22Rv1 (cell line): ENCODE measurements at regions not wholly inside any gene's neighbourhood (a gene's known extent, or its start where the extent isn't known, plus 50 kb on each side); places are given as distances from the start of the nearest gene placed in this dataset.

Source experiments
- CTCF ChIP-seq: fragments of 450-650 bp; IDR thresholded peaks from 2 replicates; pipeline ENCODE4 v1.5.1; 2017; ENCODE audit warnings: mild to moderate bottlenecking
- ZFX ChIP-seq: fragments of 450-650 bp; IDR thresholded peaks from 2 replicates; pipeline ENCODE4 v1.6.1; 2017; ENCODE audit warnings: antibody characterized with exemption, borderline replicate concordance

GRCh38 chr6:112539355-112539754 is 192.2 kb downstream of the RFPL4B start:
- no peak for TF ChIP-seq CTCF
- TF ChIP-seq ZFX, result no peak
